NCI-H748 (cell line): ENCODE measurements at regions not wholly inside any gene's neighbourhood (a gene's known extent, or its start where the extent isn't known, plus 50 kb on each side); places are given as distances from the start of the nearest gene placed in this dataset.

Source experiments
- DNase-seq: peaks from one replicate; lab custom pipeline; 2025; ENCODE audit not compliant: unreplicated experiment; lab: John Stamatoyannopoulos, UW

DNA sequence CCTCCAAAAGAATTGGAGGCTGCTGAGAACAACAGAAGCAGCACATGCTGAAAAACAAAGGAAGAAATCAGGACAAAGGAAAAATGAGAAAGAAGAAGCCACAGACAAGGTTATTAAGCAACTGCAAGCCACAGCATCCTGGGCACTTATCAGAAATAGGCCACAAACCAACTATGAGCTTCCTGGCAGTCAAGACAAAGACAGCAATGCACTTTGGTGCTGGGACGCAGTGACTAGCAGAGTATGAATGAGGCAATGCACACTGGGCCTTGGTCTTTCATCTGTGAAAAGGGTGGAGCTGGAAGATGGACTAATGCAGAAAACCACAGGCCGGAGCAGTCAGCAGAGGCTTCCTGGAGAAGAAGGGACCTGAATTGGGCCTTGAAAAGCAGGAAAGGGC is 56.0 kb upstream of the LINGO1 start:
- DNase-seq, result no peak

DNA sequence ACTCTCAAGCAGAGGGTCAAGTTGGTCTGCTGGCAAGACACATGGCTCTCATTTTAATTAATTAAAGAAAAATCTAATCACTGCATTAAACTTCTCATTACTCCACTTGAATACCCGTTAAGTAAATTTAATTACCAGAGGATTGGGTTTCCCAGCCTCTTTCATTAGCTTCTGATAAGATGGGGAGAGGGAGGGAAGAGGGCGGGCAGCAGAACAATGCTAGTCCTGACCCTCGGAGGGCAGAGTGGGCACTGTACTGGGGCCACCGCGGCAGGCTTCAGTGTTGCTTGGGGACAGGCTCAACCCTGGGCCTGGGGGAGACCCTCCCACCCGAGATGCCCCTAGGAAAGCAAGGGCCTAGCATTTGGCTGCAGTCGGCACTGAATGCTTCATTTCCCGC is 55.6 kb upstream of the LINGO1 start:
- DNase-seq, result no peak

DNA sequence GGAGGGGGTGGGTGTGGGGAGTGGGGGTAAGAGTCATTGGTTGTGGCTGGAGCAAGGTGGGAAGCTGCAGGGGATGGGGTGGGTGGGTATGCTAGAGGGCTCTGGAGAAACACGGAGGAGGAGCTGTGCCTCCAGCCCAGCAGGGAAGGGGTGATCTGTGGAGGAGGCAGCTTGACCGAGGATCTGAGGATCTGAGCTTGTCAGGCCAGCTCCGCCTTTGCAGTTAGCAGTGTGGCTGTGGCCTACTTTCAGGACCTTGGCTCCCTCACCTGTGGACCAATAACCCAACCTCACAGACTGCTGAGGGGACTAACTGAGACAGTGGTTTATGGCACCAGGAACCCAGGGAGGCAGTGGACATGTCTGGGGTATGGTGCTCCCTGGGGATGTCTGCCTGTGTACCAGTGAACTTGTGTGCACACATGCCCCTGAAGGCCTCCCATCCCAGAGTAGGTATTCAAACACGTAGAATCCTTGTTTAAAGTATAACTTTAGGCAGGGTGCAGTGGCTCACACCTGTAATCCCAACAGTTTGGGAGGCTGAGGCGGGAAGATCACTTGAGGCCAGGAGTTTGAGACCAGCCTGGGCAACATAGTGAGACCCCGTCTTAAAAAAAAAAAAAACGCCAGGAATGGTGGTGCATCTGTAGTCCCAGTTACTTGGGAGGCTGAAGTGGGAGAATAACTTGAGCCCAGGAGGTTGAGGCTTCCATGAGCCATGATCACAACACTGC is 52.5 kb upstream of the LINGO1 start:
- DNase-seq, result no peak

DNA sequence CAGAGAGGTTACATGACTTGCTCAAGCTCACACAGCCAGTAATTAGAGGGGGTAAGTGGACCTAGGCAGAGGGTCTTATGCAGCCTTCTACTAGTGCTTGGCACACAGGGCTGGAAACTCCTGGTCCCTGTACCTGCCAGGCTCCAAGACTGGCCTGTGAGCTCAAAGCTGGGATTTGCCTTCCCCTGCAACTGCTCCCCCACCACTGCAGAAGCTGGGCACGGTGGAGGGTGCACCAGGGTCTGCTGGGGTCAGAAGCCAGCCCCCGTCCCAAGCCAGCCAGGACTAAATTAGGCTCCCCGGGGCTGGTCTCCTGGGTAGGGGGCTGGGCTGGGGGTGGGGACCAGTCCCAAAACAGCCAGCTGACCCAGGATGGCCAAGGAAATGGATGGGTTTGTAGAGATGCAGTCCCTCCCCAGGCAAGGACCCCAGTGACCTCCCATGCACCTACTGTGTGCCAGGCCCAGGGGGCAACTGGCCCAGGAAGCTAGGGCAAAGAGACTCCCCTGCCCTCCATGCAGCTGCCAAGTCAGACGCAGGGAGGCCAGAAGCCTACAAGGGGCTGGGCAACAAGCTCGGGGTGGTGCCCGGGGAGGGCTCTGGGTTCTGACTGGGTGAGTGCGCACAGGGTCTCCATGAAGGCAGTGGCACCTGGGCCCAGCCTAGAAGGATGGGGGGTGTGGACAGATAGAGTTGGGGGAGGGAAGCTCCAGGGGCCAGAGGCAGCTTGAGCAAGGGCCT is 51.8 kb upstream of the LINGO1 start:
- no peak for DNase-seq

DNA sequence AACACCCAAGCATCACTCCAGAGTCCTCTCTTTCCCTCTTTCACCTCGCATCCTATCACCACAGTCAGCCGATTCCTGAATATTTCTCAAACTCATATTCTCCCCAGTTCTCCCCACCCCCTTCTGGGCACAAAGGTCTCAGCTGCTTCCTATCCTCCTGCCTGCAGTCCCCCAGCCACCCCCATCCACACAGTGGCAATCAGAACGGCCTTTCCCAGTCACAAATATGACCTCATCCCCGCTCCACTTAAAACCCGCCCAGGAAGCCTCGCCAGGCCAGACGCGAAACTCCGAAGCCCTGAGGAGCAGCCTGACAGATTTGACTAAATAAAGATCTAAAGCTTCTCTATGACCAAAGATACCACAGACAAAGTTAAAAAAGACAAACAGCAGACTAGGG is 49.9 kb upstream of the LINGO1 start:
- no peak for DNase-seq
